ENCODE measurements at regions not wholly inside any gene's neighbourhood (a gene's known extent, or its start where the extent isn't known, plus 50 kb on each side); places are given as distances from the start of the nearest gene placed in this dataset.

- no peak for DNase-seq (ENCODE audit: low read depth)
- H3K4me3 ChIP-seq (ENCODE audit: low read length) = no peak overlapping the region
- TF ChIP-seq CTCF (conservative IDR thresholded peaks at IDR 0.05; ENCODE audit: low read length) = no peak
Observed at GRCh38 chr10:130762491-130762890, 549.0 kb downstream of the TCERG1L start.

- no peak for TF ChIP-seq CTCF (conservative IDR thresholded peaks at IDR 0.05; ENCODE audit: low read length)
- H3K4me3 ChIP-seq (ENCODE audit: low read length) = no peak overlapping the region
Observed at GRCh38 chr10:130763071-130763470, 548.5 kb downstream of the TCERG1L start.

GRCh38 chr10:130763491-130763890 is 548.0 kb downstream of the TCERG1L start:
- no peak for TF ChIP-seq CTCF (conservative IDR thresholded peaks at IDR 0.05; ENCODE audit: low read length)
- DNase-seq (ENCODE audit: low read depth) = no peak
- no peak overlapping the region for H3K4me3 ChIP-seq (ENCODE audit: low read length)

More at GRCh38 chr10:130763071-130763470, 548.5 kb downstream of the TCERG1L start:
- DNase-seq (ENCODE audit: low read depth) = no peak

- DNase-seq (ENCODE audit: low read depth) = no peak
- TF ChIP-seq CTCF (conservative IDR thresholded peaks at IDR 0.05; ENCODE audit: low read length) = no peak
- no peak overlapping the region for H3K4me3 ChIP-seq (ENCODE audit: low read length)
Observed at GRCh38 chr10:130764651-130765050, 546.9 kb downstream of the TCERG1L start.

GRCh38 chr10:130766071-130766470 is 545.5 kb downstream of the TCERG1L start:
- no peak for DNase-seq (ENCODE audit: low read depth)
- TF ChIP-seq CTCF (conservative IDR thresholded peaks at IDR 0.05; ENCODE audit: low read length) = no peak
- H3K4me3 ChIP-seq (ENCODE audit: low read length) = no peak overlapping the region

- H3K4me3 ChIP-seq (ENCODE audit: low read length) = no peak overlapping the region
- TF ChIP-seq CTCF (conservative IDR thresholded peaks at IDR 0.05; ENCODE audit: low read length) = no peak
- no peak for DNase-seq (ENCODE audit: low read depth)
Observed at GRCh38 chr10:130767116-130767730, 544.3 kb downstream of the TCERG1L start.

- TF ChIP-seq CTCF (conservative IDR thresholded peaks at IDR 0.05; ENCODE audit: low read length) = no peak
- H3K4me3 ChIP-seq (ENCODE audit: low read length) = no peak overlapping the region
- no peak for DNase-seq (ENCODE audit: low read depth)
Observed at GRCh38 chr10:130769146-130770017, 542.1 kb downstream of the TCERG1L start.

Measured in AG10803 (cell line).